ENCODE measurements at regions not wholly inside any gene's neighbourhood (a gene's known extent, or its start where the extent isn't known, plus 50 kb on each side); places are given as distances from the start of the nearest gene placed in this dataset.

GRCh38 chr6:139680819-139681218, 306.4 kb upstream of the CITED2 start:
- Histone ChIP-seq H3K4me1 (ENCODE audit: insufficient read depth, low read length, severe bottlenecking) (no peaks in the 10 kb centered on the region), H3K9ac (ENCODE audit: low read length) (no peak overlapping the region), H3K9me2 (ENCODE audit: low read depth, low read length) (no peaks in the 10 kb centered on the region), H3K27ac (ENCODE audit: low read depth, low read length, poor library complexity, severe bottlenecking) (no peak overlapping the region), H2AFZ (ENCODE audit: low read length) (no peak overlapping the region), H3F3A (ENCODE audit: insufficient read depth, low read length) (no peaks in the 10 kb centered on the region), H4K20me1 (ENCODE audit: insufficient read depth, low read length) (no peaks in the 10 kb centered on the region), H3K27me3 (ENCODE audit: insufficient read depth, low read length) (no peaks in the 10 kb centered on the region), H3K4me3 (ENCODE audit: low read depth, low read length, poor library complexity, severe bottlenecking) (no peak overlapping the region), H3K79me2 (ENCODE audit: insufficient read depth, low read length) (no peaks in the 10 kb centered on the region), H3K4me2 (ENCODE audit: low read length) (no peak overlapping the region), H3K36me3 (ENCODE audit: insufficient read depth, low read length) (no peaks in the 10 kb centered on the region), H3K9me3 (ENCODE audit: low read length) (no peaks in the 10 kb centered on the region)
- TF ChIP-seq EZH2 (IDR thresholded peaks at IDR 0.05; ENCODE audit: borderline replicate concordance, low read length): no peak

- Histone ChIP-seq H3K4me2 (ENCODE audit: low read length) (no peak overlapping the region), H3F3A (ENCODE audit: insufficient read depth, low read length) (no peaks in the 10 kb centered on the region), H3K36me3 (ENCODE audit: insufficient read depth, low read length) (no peaks in the 10 kb centered on the region), H3K27ac (ENCODE audit: low read depth, low read length, poor library complexity, severe bottlenecking) (no peak overlapping the region), H3K27me3 (ENCODE audit: insufficient read depth, low read length) (no peaks in the 10 kb centered on the region), H3K9me2 (ENCODE audit: low read depth, low read length) (no peaks in the 10 kb centered on the region), H4K20me1 (ENCODE audit: insufficient read depth, low read length) (no peaks in the 10 kb centered on the region), H2AFZ (ENCODE audit: low read length) (no peak overlapping the region), H3K9me3 (ENCODE audit: low read length) (no peaks in the 10 kb centered on the region), H3K4me1 (ENCODE audit: insufficient read depth, low read length, severe bottlenecking) (no peaks in the 10 kb centered on the region), H3K9ac (ENCODE audit: low read length) (no peak overlapping the region), H3K4me3 (ENCODE audit: low read depth, low read length, poor library complexity, severe bottlenecking) (no peak overlapping the region), H3K79me2 (ENCODE audit: insufficient read depth, low read length) (no peaks in the 10 kb centered on the region)
- TF ChIP-seq EZH2 (IDR thresholded peaks at IDR 0.05; ENCODE audit: borderline replicate concordance, low read length): no peak
- TF ChIP-seq CTCF (IDR thresholded peaks at IDR 0.05; ENCODE audit: low read length): no peak
Measured at GRCh38 chr6:139679516-139680179, 305.2 kb upstream of the CITED2 start.

GRCh38 chr6:139676718-139677117, 302.3 kb upstream of the CITED2 start:
- Histone ChIP-seq H3K9me3 (ENCODE audit: low read length) (no peaks in the 10 kb centered on the region), H3K9me2 (ENCODE audit: low read depth, low read length) (no peaks in the 10 kb centered on the region), H3K36me3 (ENCODE audit: insufficient read depth, low read length) (no peaks in the 10 kb centered on the region), H3K27ac (ENCODE audit: low read depth, low read length, poor library complexity, severe bottlenecking) (no peak overlapping the region), H4K20me1 (ENCODE audit: insufficient read depth, low read length) (no peaks in the 10 kb centered on the region), H2AFZ (ENCODE audit: low read length) (no peak overlapping the region), H3K79me2 (ENCODE audit: insufficient read depth, low read length) (no peaks in the 10 kb centered on the region), H3K4me1 (ENCODE audit: insufficient read depth, low read length, severe bottlenecking) (no peaks in the 10 kb centered on the region), H3K4me2 (ENCODE audit: low read length) (no peak overlapping the region), H3K9ac (ENCODE audit: low read length) (no peak overlapping the region), H3K27me3 (ENCODE audit: insufficient read depth, low read length) (no peaks in the 10 kb centered on the region), H3F3A (ENCODE audit: insufficient read depth, low read length) (no peaks in the 10 kb centered on the region), H3K4me3 (ENCODE audit: low read depth, low read length, poor library complexity, severe bottlenecking) (no peak overlapping the region)
- TF ChIP-seq CTCF (IDR thresholded peaks at IDR 0.05; ENCODE audit: low read length): no peak
- no peak for TF ChIP-seq EZH2 (IDR thresholded peaks at IDR 0.05; ENCODE audit: borderline replicate concordance, low read length)

GRCh38 chr6:139666284-139666683, 291.8 kb upstream of the CITED2 start:
- no peaks in the 10 kb centered on the region for H4K20me1 ChIP-seq (ENCODE audit: insufficient read depth, low read length)
- TF ChIP-seq CTCF (IDR thresholded peaks at IDR 0.05; ENCODE audit: low read length): no peak
- TF ChIP-seq EZH2 (IDR thresholded peaks at IDR 0.05; ENCODE audit: borderline replicate concordance, low read length): no peak
- H3K4me2 ChIP-seq (ENCODE audit: low read length): no peak overlapping the region
- H3K27ac ChIP-seq (ENCODE audit: low read depth, low read length, poor library complexity, severe bottlenecking): no peak overlapping the region
- H3K9ac ChIP-seq (ENCODE audit: low read length): no peak overlapping the region
- H3K36me3 ChIP-seq (ENCODE audit: insufficient read depth, low read length): no peaks in the 10 kb centered on the region
- no peak overlapping the region for H3K4me3 ChIP-seq (ENCODE audit: low read depth, low read length, poor library complexity, severe bottlenecking)
- H3F3A ChIP-seq (ENCODE audit: insufficient read depth, low read length): no peaks in the 10 kb centered on the region
- no peaks in the 10 kb centered on the region for H3K27me3 ChIP-seq (ENCODE audit: insufficient read depth, low read length)
- H3K9me2 ChIP-seq (ENCODE audit: low read depth, low read length): no peaks in the 10 kb centered on the region
- H3K4me1 ChIP-seq (ENCODE audit: insufficient read depth, low read length, severe bottlenecking): no peaks in the 10 kb centered on the region
- H3K9me3 ChIP-seq (ENCODE audit: low read length): no peaks in the 10 kb centered on the region
- H3K79me2 ChIP-seq (ENCODE audit: insufficient read depth, low read length): no peaks in the 10 kb centered on the region
- H2AFZ ChIP-seq (ENCODE audit: low read length): no peak overlapping the region
